Trophoblast cell (in vitro differentiated cells and primary cell): ENCODE measurements at regions not wholly inside any gene's neighbourhood (a gene's known extent, or its start where the extent isn't known, plus 50 kb on each side); places are given as distances from the start of the nearest gene placed in this dataset.

ENCODE experiments used
- DNase-seq, 2 donors: peaks; one replicate each; pipeline ENCODE4 v3.0.0-alpha.2; 2016
- H2AFZ ChIP-seq: 2 replicates; pipeline ENCODE4 v1.6.1; 2013; ENCODE audit warnings: low read length, moderate library complexity, mild to moderate bottlenecking; ENCODE audit not compliant: insufficient read depth, poor library complexity
- H2AK5ac ChIP-seq: 2 replicates; pipeline ENCODE4 v1.6.1; 2013; ENCODE audit warnings: mild to moderate bottlenecking, low read length
- H2BK120ac ChIP-seq: 2 replicates; pipeline ENCODE4 v1.6.1; 2013; ENCODE audit warnings: low read length, mild to moderate bottlenecking, moderate library complexity; ENCODE audit not compliant: insufficient read depth, poor library complexity
- H2BK12ac ChIP-seq: 2 replicates; pipeline ENCODE4 v1.6.1; 2013; ENCODE audit warnings: mild to moderate bottlenecking, low read length, moderate library complexity
- H2BK5ac ChIP-seq: 2 replicates; pipeline ENCODE4 v1.6.1; 2013; ENCODE audit warnings: low read length, low read depth, moderate library complexity, mild to moderate bottlenecking; ENCODE audit not compliant: poor library complexity
- H3K14ac ChIP-seq: 2 replicates; pipeline ENCODE4 v1.6.1; 2013; ENCODE audit warnings: mild to moderate bottlenecking, low read length
- H3K18ac ChIP-seq: 2 replicates; pipeline ENCODE4 v1.6.1; 2013; ENCODE audit warnings: mild to moderate bottlenecking, low read length
- H3K23ac ChIP-seq: 2 replicates; pipeline ENCODE4 v1.6.1; 2013; ENCODE audit warnings: low read length
- H3K27ac ChIP-seq: 2 replicates; pipeline ENCODE4 v1.5.1; 2013; ENCODE audit warnings: low read depth, mild to moderate bottlenecking, inconsistent platforms, low read length, moderate library complexity
- H3K27me3 ChIP-seq: 2 replicates; pipeline ENCODE4 v1.6.1; 2013; ENCODE audit warnings: inconsistent platforms, mild to moderate bottlenecking, low read length, moderate library complexity; ENCODE audit not compliant: insufficient read depth
- H3K36me3 ChIP-seq, 2 experiments: 1 replicate in 1 of 2; 2 replicates in 1 of 2; pipeline ENCODE4 v1.6.1; 2013; ENCODE audit warnings: low read length in 2 of 2, mild to moderate bottlenecking in 2 of 2, moderate library complexity in 1 of 2; ENCODE audit not compliant: insufficient read depth in 2 of 2, control insufficient read depth in 1 of 2
- H3K4ac ChIP-seq: 2 replicates; pipeline ENCODE4 v1.6.1; 2013; ENCODE audit warnings: low read depth, mild to moderate bottlenecking, low read length, moderate library complexity
- H3K4me1 ChIP-seq, 2 experiments: 1 replicate in 1 of 2; 2 replicates in 1 of 2; pipeline ENCODE4 v1.6.1; 2013; ENCODE audit warnings: low read length in 2 of 2, mild to moderate bottlenecking in 2 of 2, moderate library complexity in 1 of 2; ENCODE audit not compliant: insufficient read depth in 2 of 2, control insufficient read depth in 1 of 2
- H3K4me2 ChIP-seq: 2 replicates; pipeline ENCODE4 v1.6.1; 2013; ENCODE audit warnings: inconsistent platforms, mild to moderate bottlenecking, low read length, moderate library complexity
- H3K4me3 ChIP-seq: 2 replicates; pipeline ENCODE4 v1.5.1; 2013; ENCODE audit warnings: mild to moderate bottlenecking, low read depth, low read length, inconsistent platforms
- H3K79me1 ChIP-seq: one replicate; pipeline ENCODE4 v1.6.1; 2013; ENCODE audit warnings: low read length
- H3K79me2 ChIP-seq: 2 replicates; pipeline ENCODE4 v1.6.1; 2013; ENCODE audit warnings: low read length, mild to moderate bottlenecking; ENCODE audit not compliant: control insufficient read depth, insufficient read depth, poor library complexity
- H3K9ac ChIP-seq: 2 replicates; pipeline ENCODE4 v1.6.1; 2013; ENCODE audit warnings: mild to moderate bottlenecking, low read length
- H3K9me3 ChIP-seq: 2 replicates; pipeline ENCODE4 v1.6.1; 2013; ENCODE audit warnings: low read depth, mild to moderate bottlenecking, control low read depth, inconsistent platforms, low read length; ENCODE audit not compliant: insufficient read depth
- H4K12ac ChIP-seq: 2 replicates; pipeline ENCODE4 v1.6.1; 2013; ENCODE audit warnings: low read depth, mild to moderate bottlenecking, low read length, moderate library complexity
- H4K8ac ChIP-seq: 2 replicates; pipeline ENCODE4 v1.6.1; 2013; ENCODE audit warnings: low read depth, mild to moderate bottlenecking, low read length, moderate library complexity
- H4K91ac ChIP-seq: one replicate; pipeline ENCODE4 v1.6.1; 2013; ENCODE audit warnings: low read depth, mild to moderate bottlenecking, low read length, moderate library complexity
- WGBS: extraction: QIAGEN DNeasy Blood & Tissue Kit; methylation state at CpG from one replicate; pipeline ENCODE4 v1.1.7; 2013; ENCODE audit warnings: missing lambda C conversion rate; ENCODE audit not compliant: insufficient read length, insufficient coverage; ENCODE audit errors: extremely low coverage; 5-methylcytosine and 5-hydroxymethylcytosine counted together

DNA sequence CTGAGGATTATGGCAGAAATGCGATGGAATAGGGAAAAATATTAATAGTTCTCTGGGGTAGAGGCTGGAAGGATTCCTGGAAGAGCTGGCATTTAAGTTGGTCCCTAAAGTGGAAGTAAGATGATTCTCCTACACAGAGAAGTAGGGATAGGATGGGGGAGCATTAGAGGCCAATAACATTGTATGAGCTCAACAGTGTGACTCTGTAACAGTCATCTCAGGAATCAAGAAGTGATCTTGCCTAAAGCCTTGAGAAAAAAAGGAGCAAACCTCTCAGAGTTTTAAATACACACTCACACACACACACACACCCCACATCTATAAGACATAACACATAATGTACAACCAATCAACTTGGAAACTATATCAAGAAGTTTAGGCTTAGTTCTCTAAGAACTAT is 117.7 kb upstream of the CDK1 start:
- no peak overlapping the region for H2AFZ ChIP-seq
- no peak overlapping the region for H3K27ac ChIP-seq
- H3K9me3 ChIP-seq = no peaks in the 10 kb centered on the region
- H3K79me2 ChIP-seq = no peaks in the 10 kb centered on the region
- no peak overlapping the region for H2AK5ac ChIP-seq
- no peak overlapping the region for H4K91ac ChIP-seq
- H3K27me3 ChIP-seq = no peaks in the 10 kb centered on the region
- no peak overlapping the region for H3K9ac ChIP-seq
- no peak overlapping the region for H4K8ac ChIP-seq
- no peak overlapping the region for H2BK12ac ChIP-seq
- no peak overlapping the region for H3K4ac ChIP-seq
- no peak overlapping the region for H3K4me3 ChIP-seq
- DNase-seq = no peak
- no CpG with 5 or more reads among the region's 1 CpG for WGBS
- H3K79me1 ChIP-seq = peaks cover 6% of the 10 kb centered on the region
- H3K18ac ChIP-seq = no peak overlapping the region
- peak overlapping the region; percentile 66 for H2BK120ac ChIP-seq
- H3K36me3 ChIP-seq = no peaks in the 10 kb centered on the region
- peaks cover 2 to 9% of the 10 kb centered on the region in 2 experiments for H3K4me1 ChIP-seq
- no peak overlapping the region for H3K4me2 ChIP-seq
- H4K12ac ChIP-seq = no peak overlapping the region
- no peak overlapping the region for H3K23ac ChIP-seq
- no peak overlapping the region for H2BK5ac ChIP-seq
- no peak overlapping the region for H3K14ac ChIP-seq

DNA sequence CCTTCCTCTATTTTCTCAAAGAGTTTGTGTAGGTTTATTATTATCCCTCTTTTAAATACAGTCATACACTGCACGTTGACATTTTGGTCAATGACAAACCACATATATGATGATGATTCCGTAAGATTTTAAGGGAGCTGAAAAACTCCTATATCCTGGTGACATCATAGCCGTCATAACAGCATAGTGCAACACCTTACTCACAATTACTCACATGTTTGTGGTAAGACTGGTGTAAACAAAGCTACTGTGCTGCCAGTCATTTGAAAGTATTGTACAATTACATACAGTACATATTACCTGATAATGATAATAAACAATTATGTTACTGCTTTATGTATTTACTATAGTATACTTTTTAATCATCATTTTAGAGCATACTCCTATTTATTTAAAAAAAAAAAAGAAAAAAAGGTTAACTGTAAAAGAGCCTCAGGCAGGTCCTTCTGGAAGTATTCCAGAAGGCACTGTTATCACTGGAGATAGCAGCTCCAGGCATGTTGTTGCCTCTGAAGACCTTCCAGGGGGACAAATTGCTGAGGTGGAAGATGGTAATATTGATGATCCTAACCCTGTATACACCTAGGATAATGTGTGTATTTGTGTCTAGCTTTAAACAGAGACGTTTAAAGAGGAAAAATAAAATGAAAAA is 123.3 kb upstream of the CDK1 start:
- H4K12ac ChIP-seq = no peak overlapping the region
- no peak overlapping the region for H3K9ac ChIP-seq
- no CpG with 5 or more reads among the region's 4 CpGs for WGBS
- H3K14ac ChIP-seq = no peak overlapping the region
- no peak overlapping the region for H2BK5ac ChIP-seq
- no peaks in the 10 kb centered on the region for H3K36me3 ChIP-seq
- H3K4ac ChIP-seq = no peak overlapping the region
- H3K4me3 ChIP-seq = no peak overlapping the region
- no peak overlapping the region for H3K23ac ChIP-seq
- H2BK12ac ChIP-seq = no peak overlapping the region
- H3K4me2 ChIP-seq = no peak overlapping the region
- no peaks in the 10 kb centered on the region for H3K79me1 ChIP-seq
- no peak overlapping the region for H4K91ac ChIP-seq
- no peak overlapping the region for H3K27ac ChIP-seq
- H3K79me2 ChIP-seq = no peaks in the 10 kb centered on the region
- no peak overlapping the region for H3K18ac ChIP-seq
- no peak overlapping the region for H2AFZ ChIP-seq
- no peaks in the 10 kb centered on the region for H3K9me3 ChIP-seq
- DNase-seq = peak; percentile 49 to 63
- no peaks in the 10 kb centered on the region for H3K4me1 ChIP-seq
- no peaks in the 10 kb centered on the region for H3K27me3 ChIP-seq
- no peak overlapping the region for H4K8ac ChIP-seq
- H2AK5ac ChIP-seq = no peak overlapping the region
- H2BK120ac ChIP-seq = no peak overlapping the region

DNA sequence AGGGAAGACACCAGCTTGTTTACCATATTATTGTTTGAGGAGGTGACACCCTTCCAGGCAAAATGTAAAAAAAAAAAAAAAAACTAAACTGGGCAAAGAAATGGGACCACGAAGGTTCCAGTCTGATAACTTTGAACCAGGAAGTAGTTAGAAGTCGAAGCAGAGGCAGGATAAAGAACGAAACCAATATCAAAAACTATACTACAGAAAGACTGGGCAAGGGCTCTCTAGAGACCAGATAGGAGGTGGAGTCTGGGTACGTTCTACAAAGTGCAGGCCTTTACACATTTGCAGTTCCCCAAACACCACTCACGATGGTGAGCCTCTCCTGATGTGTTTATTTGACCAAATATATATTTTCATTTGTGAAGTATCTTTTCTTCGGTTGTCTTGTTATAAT is 125.7 kb upstream of the CDK1 start:
- no peaks in the 10 kb centered on the region for H3K27me3 ChIP-seq
- no peak overlapping the region for H4K8ac ChIP-seq
- H4K12ac ChIP-seq = no peak overlapping the region
- H3K14ac ChIP-seq = no peak overlapping the region
- no peak overlapping the region for H2AK5ac ChIP-seq
- no peak overlapping the region for H2BK5ac ChIP-seq
- no peaks in the 10 kb centered on the region for H3K36me3 ChIP-seq
- H4K91ac ChIP-seq = no peak overlapping the region
- no peak overlapping the region for H3K18ac ChIP-seq
- no peak overlapping the region for H2BK12ac ChIP-seq
- no peak overlapping the region for H3K4ac ChIP-seq
- H3K4me3 ChIP-seq = no peak overlapping the region
- no peaks in the 10 kb centered on the region for H3K9me3 ChIP-seq
- no peak overlapping the region for H2BK120ac ChIP-seq
- no peak overlapping the region for H3K27ac ChIP-seq
- no peak overlapping the region for H3K9ac ChIP-seq
- no peak overlapping the region for H3K4me2 ChIP-seq
- H3K79me2 ChIP-seq = no peaks in the 10 kb centered on the region
- no peak overlapping the region for H3K23ac ChIP-seq
- no peaks in the 10 kb centered on the region for H3K79me1 ChIP-seq
- H2AFZ ChIP-seq = no peak overlapping the region
- no peaks in the 10 kb centered on the region for H3K4me1 ChIP-seq
- WGBS = no CpG with 5 or more reads among the region's 6 CpGs
- no peak for DNase-seq

DNA sequence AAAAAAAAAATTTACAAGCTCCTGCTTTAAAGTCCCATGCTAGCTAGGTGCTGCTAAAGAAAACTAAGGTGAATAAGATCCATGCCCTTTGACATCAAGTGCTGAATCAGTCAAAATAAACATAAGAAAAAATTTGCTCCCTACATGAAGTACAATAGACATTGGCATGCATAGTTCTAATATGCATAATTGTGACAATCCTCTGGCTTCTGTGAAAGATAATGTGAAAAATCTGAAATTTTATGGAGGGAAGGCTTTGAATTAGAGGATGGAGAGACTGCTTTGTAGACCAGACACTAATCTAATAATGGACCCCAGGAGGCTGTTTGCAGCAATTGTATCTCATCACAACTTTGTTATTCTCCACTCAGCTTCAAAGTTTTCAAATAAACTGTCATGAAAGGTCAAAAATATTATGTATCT is 127.9 kb upstream of the CDK1 start:
- Histone ChIP-seq H3K79me1 (no peaks in the 10 kb centered on the region), H2AK5ac (no peak overlapping the region), H3K36me3 (no peaks in the 10 kb centered on the region), H2BK120ac (no peak overlapping the region), H3K18ac (no peak overlapping the region), H3K9ac (no peak overlapping the region), H3K4ac (no peak overlapping the region), H4K8ac (no peak overlapping the region), H3K9me3 (no peaks in the 10 kb centered on the region), H4K91ac (no peak overlapping the region), H3K79me2 (no peaks in the 10 kb centered on the region), H2AFZ (no peak overlapping the region), H3K27me3 (no peaks in the 10 kb centered on the region), H3K4me1 (no peaks in the 10 kb centered on the region), H4K12ac (no peak overlapping the region), H3K14ac (no peak overlapping the region), H3K4me3 (no peak overlapping the region), H3K4me2 (no peak overlapping the region), H2BK5ac (no peak overlapping the region), H3K27ac (no peak overlapping the region), H2BK12ac (no peak overlapping the region), H3K23ac (no peak overlapping the region)
- no peak for DNase-seq
